Tibial nerve (tissue), 4 donors: ENCODE measurements at regions not wholly inside any gene's neighbourhood (a gene's known extent, or its start where the extent isn't known, plus 50 kb on each side); places are given as distances from the start of the nearest gene placed in this dataset.

ENCODE experiments used
- DNase-seq, 2 donors: peaks; one replicate each; pipeline ENCODE4 v3.0.0-alpha.2; 2019; ENCODE audit warnings: low spot score in 2 of 2
- H3K27ac ChIP-seq, 4 donors: fragments of 200-600 bp; sonication (generic) in 3 of 4; one replicate each; pipeline ENCODE4 v1.5.1; 2017 to 2019; ENCODE audit warnings: mild to moderate bottlenecking in 1 of 4
- H3K27me3 ChIP-seq, 2 donors: fragments of 200-600 bp; sonication (generic) in 1 of 2; one replicate each; pipeline versions ENCODE4 v1.5.1 to v1.6.0; 2017 to 2019
- H3K36me3 ChIP-seq, 3 donors: fragments of 200-600 bp; sonication (generic); one replicate each; pipeline ENCODE4 v1.5.1; 2018 to 2019
- H3K4me1 ChIP-seq, 4 donors: fragments of 200-600 bp; sonication (generic) in 3 of 4; one replicate each; pipeline ENCODE4 v1.5.1; 2017 to 2019
- H3K4me3 ChIP-seq, 4 donors: fragments of 200-600 bp; sonication (generic) in 3 of 4; one replicate each; pipeline ENCODE4 v1.5.1; 2017 to 2019; ENCODE audit warnings: mild to moderate bottlenecking in 1 of 4, moderate library complexity in 1 of 4
- H3K9me3 ChIP-seq, 4 donors: fragments of 200-600 bp; sonication (generic) in 3 of 4; one replicate each; pipeline ENCODE4 v1.5.1; 2017 to 2019
- CTCF ChIP-seq, 5 experiments: fragments of 200-600 bp in 3 of 5; fragments of 450-650 bp in 2 of 5; sonication (generic) in 3 of 5; IDR thresholded peaks; one replicate each; pipeline ENCODE4 v1.5.1; 2016 to 2019; ENCODE audit warnings: antibody characterized with exemption in 5 of 5, mild to moderate bottlenecking in 3 of 5, moderate library complexity in 2 of 5
- EP300 ChIP-seq, 2 donors: sonication (generic); formaldehyde crosslinking; IDR thresholded peaks; one replicate each; pipeline ENCODE4 v1.6.1; 2017; ENCODE audit warnings: antibody characterized with exemption in 2 of 2, mild to moderate bottlenecking in 1 of 2
- POLR2A ChIP-seq, 2 donors: fragments of 450-650 bp; IDR thresholded peaks; one replicate each; pipeline ENCODE4 v1.6.1; 2017; ENCODE audit warnings: antibody characterized with exemption in 2 of 2, mild to moderate bottlenecking in 2 of 2, moderate library complexity in 2 of 2
- WGBS, 2 donors: methylation state at CpG; one replicate each; pipeline ENCODE4 v1.1.5; 2018; 5-methylcytosine and 5-hydroxymethylcytosine counted together

- WGBS, 2 donors, result 49 to 56% methylated on average over 15 of the region's 15 CpGs
- Histone ChIP-seq H3K36me3 (no peaks in the 10 kb centered on the region), H3K27me3 (peaks cover 0 to 6% of the 10 kb centered on the region in 2 donors), H3K4me1 (peaks cover 0 to 21% (median 0%) of the 10 kb centered on the region in 4 donors), H3K9me3 (no peaks in the 10 kb centered on the region), H3K4me3 (no peak overlapping the region), H3K27ac (no peak overlapping the region)
- TF ChIP-seq CTCF (IDR thresholded peaks at IDR 0.05) (no peak), POLR2A (IDR thresholded peaks at IDR 0.05) (no peak), EP300 (IDR thresholded peaks at IDR 0.05) (no peak)
- no peak for DNase-seq
Measured at GRCh38 chr17:77540975-77541374, 400.2 kb downstream of the SEC14L1 start.

DNA sequence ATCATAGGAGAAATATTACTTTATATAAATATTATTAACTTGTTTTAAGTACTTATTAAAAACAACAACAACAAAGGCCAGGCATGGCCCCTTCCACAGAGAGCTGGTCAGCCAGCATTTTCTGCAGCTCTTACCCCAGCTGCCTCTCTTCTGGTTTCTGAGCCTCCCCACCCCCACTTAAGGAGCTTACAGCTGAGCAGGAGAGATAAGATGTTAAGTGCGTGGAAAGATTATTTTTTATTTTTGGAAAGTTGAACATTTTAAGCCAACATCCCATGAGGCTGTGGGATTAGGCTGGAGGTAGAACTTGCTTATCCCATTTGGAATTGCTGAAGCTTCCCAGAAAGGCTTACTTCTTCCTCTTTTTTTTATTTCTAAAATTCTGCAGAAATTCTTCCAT, 401.2 kb downstream of the SEC14L1 start:
- DNase-seq, result no peak
- no peak overlapping the region for H3K4me3 ChIP-seq
- peaks cover 0 to 6% of the 10 kb centered on the region in 2 donors for H3K27me3 ChIP-seq
- H3K9me3 ChIP-seq, result no peaks in the 10 kb centered on the region
- H3K36me3 ChIP-seq, result no peaks in the 10 kb centered on the region
- WGBS, 2 donors, result 21 to 22% methylated on average over 1 of the region's 1 CpG
- TF ChIP-seq CTCF (IDR thresholded peaks at IDR 0.05) (no peak), EP300 (IDR thresholded peaks at IDR 0.05) (no peak), POLR2A (IDR thresholded peaks at IDR 0.05) (no peak)
- no peak overlapping the region for H3K27ac ChIP-seq
- H3K4me1 ChIP-seq, result peaks cover 0 to 25% (median 0%) of the 10 kb centered on the region in 4 donors

- peaks cover 0 to 5% of the 10 kb centered on the region in 2 donors for H3K27me3 ChIP-seq
- no peaks in the 10 kb centered on the region for H3K36me3 ChIP-seq
- no peak overlapping the region for H3K4me3 ChIP-seq
- peak; percentile 73 to 90 for DNase-seq
- TF ChIP-seq POLR2A (IDR thresholded peaks at IDR 0.05) (no peak), CTCF (IDR thresholded peaks at IDR 0.05) (peak; percentile 81 to 95 (median 89)), EP300 (IDR thresholded peaks at IDR 0.05) (peak in 1 of 2 donors; percentile 49)
- 16% methylated on average over 13 of the region's 13 CpGs for WGBS, 2 donors
- H3K27ac ChIP-seq, result peak overlapping the region in 1 of 4 donors; percentile 43
- H3K4me1 ChIP-seq, result peaks cover 0 to 25% (median 0%) of the 10 kb centered on the region in 4 donors
- no peaks in the 10 kb centered on the region for H3K9me3 ChIP-seq
Measured at GRCh38 chr17:77542551-77543490, 402.1 kb downstream of the SEC14L1 start.

DNA sequence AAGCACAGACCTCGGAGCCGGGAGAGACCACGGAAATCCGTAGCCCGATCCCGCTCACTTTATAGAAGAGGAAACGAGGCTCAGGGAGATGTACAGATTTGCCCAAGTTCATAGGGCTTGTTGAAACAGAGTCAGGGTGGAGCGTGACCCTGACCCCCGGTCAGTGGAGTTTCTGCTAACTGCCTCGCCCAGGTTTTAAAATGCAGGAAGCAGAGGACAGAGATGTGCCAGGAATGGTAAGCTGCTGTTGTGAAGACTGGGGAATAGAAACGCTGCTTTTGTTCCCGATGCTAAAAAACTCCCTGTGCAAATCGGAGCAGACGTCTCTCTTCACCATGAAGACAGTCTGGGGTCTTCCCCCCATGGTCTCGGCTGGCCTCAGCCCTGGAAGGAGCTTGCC, 403.0 kb downstream of the SEC14L1 start:
- Histone ChIP-seq H3K36me3 (no peaks in the 10 kb centered on the region), H3K9me3 (no peaks in the 10 kb centered on the region), H3K27ac (no peak overlapping the region), H3K4me1 (peaks cover 0 to 25% (median 0%) of the 10 kb centered on the region in 4 donors), H3K27me3 (peaks cover 0 to 3% of the 10 kb centered on the region in 2 donors), H3K4me3 (no peak overlapping the region)
- WGBS, 2 donors, result 60 to 73% methylated on average over 15 of the region's 15 CpGs
- TF ChIP-seq CTCF (IDR thresholded peaks at IDR 0.05) (no peak), POLR2A (IDR thresholded peaks at IDR 0.05) (no peak), EP300 (IDR thresholded peaks at IDR 0.05) (no peak)
- DNase-seq, result no peak
